22Rv1 (cell line): ENCODE measurements at regions not wholly inside any gene's neighbourhood (a gene's known extent, or its start where the extent isn't known, plus 50 kb on each side); places are given as distances from the start of the nearest gene placed in this dataset.

ENCODE experiments used
- CTCF ChIP-seq: fragments of 450-650 bp; IDR thresholded peaks from 2 replicates; pipeline ENCODE4 v1.5.1; 2017; ENCODE audit warnings: mild to moderate bottlenecking
- ZFX ChIP-seq: fragments of 450-650 bp; IDR thresholded peaks from 2 replicates; pipeline ENCODE4 v1.6.1; 2017; ENCODE audit warnings: antibody characterized with exemption, borderline replicate concordance

- no peak for TF ChIP-seq CTCF
- TF ChIP-seq ZFX, result no peak
These were observed 64.3 kb upstream of the PPARA start for GRCh38 chr22:46085828-46086576.
